ENCODE measurements at regions not wholly inside any gene's neighbourhood (a gene's known extent, or its start where the extent isn't known, plus 50 kb on each side); places are given as distances from the start of the nearest gene placed in this dataset.

DNA sequence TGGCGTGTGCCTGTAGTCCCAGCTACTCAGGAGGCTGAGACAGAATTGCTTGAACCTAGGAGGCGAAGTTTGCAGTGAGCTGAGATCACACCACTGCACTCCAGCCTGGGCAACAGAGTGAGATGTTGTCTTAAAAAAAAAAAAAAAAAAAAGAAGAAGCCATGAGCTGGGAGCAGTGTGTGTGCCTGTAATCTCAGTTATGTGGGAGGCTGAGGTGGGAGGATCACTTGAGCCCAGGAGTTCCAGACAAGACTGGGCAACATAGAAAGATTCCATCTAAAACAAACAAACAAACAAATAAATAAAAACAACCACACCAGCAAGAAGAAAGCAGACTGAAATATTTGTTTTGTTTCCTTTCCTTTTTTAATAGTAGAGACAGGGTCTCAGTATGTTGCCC is 62.2 kb upstream of the KIF13A start:
- Histone ChIP-seq H3K27ac (ENCODE audit: low read depth, low read length, poor library complexity, severe bottlenecking) (no peak overlapping the region), H3K9me2 (ENCODE audit: insufficient read depth, low read length) (no peaks in the 10 kb centered on the region), H3K4me2 (ENCODE audit: low read length) (no peak overlapping the region), H3K4me1 (ENCODE audit: insufficient read depth, low read length, poor library complexity, severe bottlenecking) (no peaks in the 10 kb centered on the region), H3K4me3 (ENCODE audit: low read depth, low read length, poor library complexity, severe bottlenecking) (no peak overlapping the region), H4K20me1 (ENCODE audit: insufficient read depth, low read length) (no peaks in the 10 kb centered on the region), H2AFZ (ENCODE audit: low read length) (no peak overlapping the region), H3K79me2 (ENCODE audit: insufficient read depth, low read depth, low read length) (no peaks in the 10 kb centered on the region), H3K36me3 (ENCODE audit: insufficient read depth, low read length) (no peaks in the 10 kb centered on the region), H3K9me3 (ENCODE audit: low read length) (no peaks in the 10 kb centered on the region)
- CTCF ChIA-PET (ENCODE audit: unreplicated experiment): no interaction called here
- no peak for DNase-seq (ENCODE audit: low spot score)
- no peak for TF ChIP-seq EZH2phosphoT487 (IDR thresholded peaks at IDR 0.05; ENCODE audit: borderline replicate concordance, low read depth, low read length)
- TF ChIP-seq, protein P1, sequence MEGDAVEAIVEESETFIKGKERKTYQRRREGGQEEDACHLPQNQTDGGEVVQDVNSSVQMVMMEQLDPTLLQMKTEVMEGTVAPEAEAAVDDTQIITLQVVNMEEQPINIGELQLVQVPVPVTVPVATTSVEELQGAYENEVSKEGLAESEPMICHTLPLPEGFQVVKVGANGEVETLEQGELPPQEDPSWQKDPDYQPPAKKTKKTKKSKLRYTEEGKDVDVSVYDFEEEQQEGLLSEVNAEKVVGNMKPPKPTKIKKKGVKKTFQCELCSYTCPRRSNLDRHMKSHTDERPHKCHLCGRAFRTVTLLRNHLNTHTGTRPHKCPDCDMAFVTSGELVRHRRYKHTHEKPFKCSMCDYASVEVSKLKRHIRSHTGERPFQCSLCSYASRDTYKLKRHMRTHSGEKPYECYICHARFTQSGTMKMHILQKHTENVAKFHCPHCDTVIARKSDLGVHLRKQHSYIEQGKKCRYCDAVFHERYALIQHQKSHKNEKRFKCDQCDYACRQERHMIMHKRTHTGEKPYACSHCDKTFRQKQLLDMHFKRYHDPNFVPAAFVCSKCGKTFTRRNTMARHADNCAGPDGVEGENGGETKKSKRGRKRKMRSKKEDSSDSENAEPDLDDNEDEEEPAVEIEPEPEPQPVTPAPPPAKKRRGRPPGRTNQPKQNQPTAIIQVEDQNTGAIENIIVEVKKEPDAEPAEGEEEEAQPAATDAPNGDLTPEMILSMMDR (conservative IDR thresholded peaks at IDR 0.05; ENCODE audit: low read length): no peak
- no TSS peak for BruUV-seq (replicated peaks)
- intact Hi-C loops (cut with micrococcal nuclease; ENCODE audit: unreplicated experiment): no loop called here
- POLR2A ChIA-PET: interaction anchor here (0.6 to 0.7 kb wide), 3 partner anchors 196 to 496 kb away, joined by 3 to 4 read pairs (median 4); no protein-coding TSS in a partner anchor

DNA sequence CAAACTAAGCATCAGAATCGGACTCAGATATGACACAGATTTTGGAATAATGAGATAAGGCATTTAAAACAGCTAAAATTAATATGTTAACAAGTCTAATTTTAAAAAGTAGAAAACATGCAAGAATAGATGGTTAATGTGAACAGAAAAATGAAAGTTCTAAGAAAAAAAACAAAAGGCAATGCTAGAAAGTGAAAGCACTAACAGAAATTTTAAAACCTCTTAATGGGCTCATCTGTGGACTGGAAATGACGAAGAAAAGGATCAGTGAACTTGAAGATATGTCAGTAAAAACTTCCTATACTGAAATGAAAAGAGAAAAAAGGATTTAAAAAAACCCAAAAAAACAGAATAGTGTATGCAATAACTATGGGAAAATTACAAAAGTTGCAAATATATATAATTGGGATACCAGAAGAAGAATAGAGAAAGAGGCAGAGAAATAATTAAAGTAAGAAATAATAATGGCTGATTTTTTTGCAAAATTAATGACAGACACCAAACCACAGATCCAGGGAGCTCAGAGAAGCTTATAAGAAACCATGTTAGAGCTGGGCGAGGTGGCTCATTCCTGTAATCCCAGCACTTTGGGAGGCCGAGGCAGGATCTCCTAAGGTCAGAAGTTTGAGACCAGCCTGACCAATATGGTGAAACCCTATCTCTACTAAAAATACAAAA is 61.7 kb upstream of the KIF13A start:
- H3K36me3 ChIP-seq (ENCODE audit: insufficient read depth, low read length): no peaks in the 10 kb centered on the region
- H3K9me2 ChIP-seq (ENCODE audit: insufficient read depth, low read length): no peaks in the 10 kb centered on the region
- no peak for DNase-seq (ENCODE audit: low spot score)
- H3K27ac ChIP-seq (ENCODE audit: low read depth, low read length, poor library complexity, severe bottlenecking): no peak overlapping the region
- no peak overlapping the region for H2AFZ ChIP-seq (ENCODE audit: low read length)
- H3K4me2 ChIP-seq (ENCODE audit: low read length): no peak overlapping the region
- TF ChIP-seq EZH2phosphoT487 (IDR thresholded peaks at IDR 0.05; ENCODE audit: borderline replicate concordance, low read depth, low read length): no peak
- TF ChIP-seq, protein P1 (conservative IDR thresholded peaks at IDR 0.05; ENCODE audit: low read length): no peak
- intact Hi-C loops (cut with micrococcal nuclease; ENCODE audit: unreplicated experiment): no loop called here
- no peaks in the 10 kb centered on the region for H3K79me2 ChIP-seq (ENCODE audit: insufficient read depth, low read depth, low read length)
- POLR2A ChIA-PET: interaction anchor here (0.6 to 0.7 kb wide), 3 partner anchors 100 to 291 kb away, joined by 3 to 4 read pairs (median 3); no protein-coding TSS in a partner anchor
- no peak overlapping the region for H3K4me3 ChIP-seq (ENCODE audit: low read depth, low read length, poor library complexity, severe bottlenecking)
- no peaks in the 10 kb centered on the region for H4K20me1 ChIP-seq (ENCODE audit: insufficient read depth, low read length)
- CTCF ChIA-PET (ENCODE audit: unreplicated experiment): no interaction called here
- H3K9me3 ChIP-seq (ENCODE audit: low read length): no peaks in the 10 kb centered on the region
- no TSS peak for BruUV-seq (replicated peaks)
- H3K4me1 ChIP-seq (ENCODE audit: insufficient read depth, low read length, poor library complexity, severe bottlenecking): no peaks in the 10 kb centered on the region

DNA sequence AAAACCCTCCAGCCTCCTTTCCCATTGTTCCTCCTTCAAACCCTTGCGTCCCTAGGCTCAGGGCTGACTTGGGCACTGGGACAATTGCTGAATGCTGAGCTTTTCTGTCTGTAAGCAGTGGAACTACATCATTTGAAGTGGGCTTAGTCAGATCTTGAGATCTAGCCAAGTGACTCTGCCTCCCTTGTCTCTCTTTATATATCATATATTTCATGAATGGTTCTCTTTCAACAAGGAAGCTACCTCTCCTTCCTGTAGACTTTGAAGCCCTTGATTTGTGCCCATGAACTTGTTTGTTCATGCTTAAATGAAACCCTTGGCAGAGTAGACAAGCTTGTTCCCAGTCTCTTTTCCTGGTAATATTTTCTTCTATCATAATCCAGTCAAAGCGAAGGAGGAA is 60.0 kb upstream of the KIF13A start:
- Histone ChIP-seq H3K36me3 (ENCODE audit: insufficient read depth, low read length) (no peaks in the 10 kb centered on the region), H3K4me2 (ENCODE audit: low read length) (no peak overlapping the region), H4K20me1 (ENCODE audit: insufficient read depth, low read length) (no peaks in the 10 kb centered on the region), H3K9me3 (ENCODE audit: low read length) (no peaks in the 10 kb centered on the region), H2AFZ (ENCODE audit: low read length) (no peak overlapping the region), H3K27ac (ENCODE audit: low read depth, low read length, poor library complexity, severe bottlenecking) (no peak overlapping the region), H3K4me3 (ENCODE audit: low read depth, low read length, poor library complexity, severe bottlenecking) (no peak overlapping the region), H3K9me2 (ENCODE audit: insufficient read depth, low read length) (no peaks in the 10 kb centered on the region), H3K4me1 (ENCODE audit: insufficient read depth, low read length, poor library complexity, severe bottlenecking) (no peaks in the 10 kb centered on the region), H3K79me2 (ENCODE audit: insufficient read depth, low read depth, low read length) (no peaks in the 10 kb centered on the region)
- TF ChIP-seq EZH2phosphoT487 (IDR thresholded peaks at IDR 0.05; ENCODE audit: borderline replicate concordance, low read depth, low read length): no peak
- TF ChIP-seq, protein P1 (conservative IDR thresholded peaks at IDR 0.05; ENCODE audit: low read length): no peak
- ChIA-PET CTCF (ENCODE audit: unreplicated experiment) (no interaction called here), POLR2A (no interaction called here)
- BruUV-seq (replicated peaks): no TSS peak
- intact Hi-C loops (cut with micrococcal nuclease; ENCODE audit: unreplicated experiment): no loop called here
- DNase-seq (ENCODE audit: low spot score): no peak

All from OCI-LY7 (cell line).